HepG2 (cell line): ENCODE measurements at regions not wholly inside any gene's neighbourhood (a gene's known extent, or its start where the extent isn't known, plus 50 kb on each side); places are given as distances from the start of the nearest gene placed in this dataset.

Source experiments
- ATAC-seq: fragments of 200-7000 bp; cut with Tn5 transposase; 3 replicates; pipeline ENCODE4 v1.9.1; 2020; ENCODE audit warnings: mild to moderate bottlenecking, moderate library complexity
- BruUV-seq: library from RNA; stranded (reverse); fragments of 400-500 nt; replicated peaks from 2 replicates; lab custom pipeline; 2021; lab: Mats Ljungman, UMichigan
- CTCF ChIA-PET: fragments of 300-600 bp; formaldehyde crosslinking; extraction: SDS; loops from one replicate; lab custom pipeline; 2021; ENCODE audit warnings: low total read pairs, inconsistent platforms, low intra/inter-chr PET ratio; lab: Yijun Ruan, JAX
- POLR2A ChIA-PET: fragments of 350-600 bp; sonication (Branson Sonifier 250); formaldehyde crosslinking; loops from one replicate; lab custom pipeline; 2020; ENCODE audit warnings: antibody characterized with exemption, inconsistent platforms; lab: Yijun Ruan, JAX
- DNase-seq: peaks from one replicate; pipeline ENCODE4 v3.0.0-alpha.2; 2015; ENCODE audit warnings: low spot score
- FAIRE-seq: peaks from 3 replicates; lab custom pipeline; 2011; peaks lifted over from hg19 to GRCh38; lab: Jason Lieb, UNC
- H2AFZ ChIP-seq: one replicate; pipeline ENCODE4 v1.6.1; 2011; ENCODE audit warnings: low read length, inconsistent platforms
- H3K27ac ChIP-seq: fragments of 300-600 bp; 3 replicates; pipeline ENCODE4 v1.8.0; 2011; ENCODE audit warnings: mixed run types, mild to moderate bottlenecking, mixed read lengths, low read length, inconsistent platforms; ENCODE audit not compliant: insufficient read depth; ENCODE audit errors: extremely low read length
- H3K27me3 ChIP-seq, 2 experiments: fragments of 200-600 bp in 1 of 2; 2 replicates in 1 of 2; 3 replicates in 1 of 2; pipeline versions ENCODE4 v1.6.0 to v1.8.0; 2011; ENCODE audit warnings: low read length in 2 of 2, mild to moderate bottlenecking in 2 of 2, moderate library complexity in 2 of 2, inconsistent platforms in 1 of 2; ENCODE audit not compliant: insufficient read depth in 2 of 2, control insufficient read depth in 1 of 2
- H3K36me3 ChIP-seq, 2 experiments: fragments of 200-600 bp in 1 of 2; replicated peaks in 1 of 2; 2 replicates in 1 of 2; 3 replicates in 1 of 2; pipeline versions ENCODE4 v1.5.1 to v1.8.0; 2011; ENCODE audit warnings: low read length in 2 of 2, inconsistent platforms in 1 of 2; ENCODE audit not compliant: insufficient read depth in 2 of 2, control insufficient read depth in 1 of 2
- H3K4me1 ChIP-seq: 2 replicates; pipeline ENCODE4 v1.5.1; 2012; ENCODE audit warnings: low read length, inconsistent platforms; ENCODE audit not compliant: insufficient read depth
- H3K4me2 ChIP-seq: 2 replicates; pipeline ENCODE4 v1.6.0; 2011; ENCODE audit warnings: low read depth, low read length, inconsistent platforms
- H3K4me3 ChIP-seq, 3 experiments: fragments of 200-600 bp in 1 of 3; sonication (generic), shearing (Covaris generic) in 1 of 3; replicated peaks in 1 of 3; 2 replicates each; pipeline ENCODE4 v1.5.1; 2011 to 2016; ENCODE audit warnings: low read length in 3 of 3, inconsistent platforms in 2 of 3, low read depth in 2 of 3, mild to moderate bottlenecking in 2 of 3, control low read depth in 1 of 3, mixed read lengths in 1 of 3; ENCODE audit not compliant: insufficient read depth in 1 of 3
- H3K79me2 ChIP-seq: one replicate; pipeline ENCODE4 v1.6.1; 2011; ENCODE audit warnings: low read length, inconsistent platforms; ENCODE audit not compliant: insufficient read depth
- H3K9ac ChIP-seq: 2 replicates; pipeline ENCODE4 v1.6.0; 2011; ENCODE audit warnings: mild to moderate bottlenecking, low read depth, low read length, inconsistent platforms; ENCODE audit not compliant: insufficient read depth
- H3K9me3 ChIP-seq: 2 replicates; pipeline ENCODE4 v1.5.1; 2012; ENCODE audit warnings: mild to moderate bottlenecking, low read length
- H4K20me1 ChIP-seq: 2 replicates; pipeline ENCODE4 v1.6.0; 2011; ENCODE audit warnings: inconsistent platforms, mild to moderate bottlenecking, low read length, moderate library complexity; ENCODE audit not compliant: insufficient read depth
- AKAP8 ChIP-seq: sonication (generic); formaldehyde crosslinking; IDR thresholded peaks from 2 replicates; pipeline ENCODE4 v1.5.1; 2020; ENCODE audit warnings: mild to moderate bottlenecking, missing genetic modification reagents
- GATAD2A ChIP-seq: IDR thresholded peaks from 2 replicates; pipeline ENCODE4 v1.6.1; 2016
- ZNF451 ChIP-seq: sonication (generic); formaldehyde crosslinking; IDR thresholded peaks from 2 replicates; pipeline ENCODE4 v1.5.0; 2020; ENCODE audit warnings: mild to moderate bottlenecking, missing genetic modification reagents
- WGBS: methylation state at CpG from one replicate; pipeline ENCODE4 v1.1.6; 2017; ENCODE audit warnings: low lambda C conversion rate; 5-methylcytosine and 5-hydroxymethylcytosine counted together
- in situ Hi-C: cut with HindIII; loops from 2 replicates; pipeline ENCODE4 v1.10.0; 2017; ENCODE audit warnings: low pct_unique_long_range_greater_than_20kb; ENCODE audit not compliant: extremely low pct_ligation_motif_present
- intact Hi-C: fragments of 100-400 bp; cut with micrococcal nuclease; formaldehyde crosslinking; loops from one replicate; pipeline ENCODE4 v1.10.0; 2022; ENCODE audit not compliant: unreplicated experiment
- TF ChIP-seq, protein P1 (sequence below): sonication (generic); formaldehyde crosslinking; IDR thresholded peaks from 2 replicates; pipeline ENCODE4 v1.5.1; 2020; ENCODE audit warnings: missing genetic modification reagents, mild to moderate bottlenecking, borderline replicate concordance
- TF ChIP-seq, protein P2 (sequence below): sonication (generic); formaldehyde crosslinking; IDR thresholded peaks from 2 replicates; pipeline ENCODE4 v1.5.0; 2020; ENCODE audit warnings: missing genetic modification reagents
- TF ChIP-seq, protein P3 (sequence below): sonication (generic); formaldehyde crosslinking; IDR thresholded peaks from 2 replicates; pipeline ENCODE4 v1.5.1; 2020; ENCODE audit warnings: mild to moderate bottlenecking, moderate library complexity, missing genetic modification reagents

DNA sequence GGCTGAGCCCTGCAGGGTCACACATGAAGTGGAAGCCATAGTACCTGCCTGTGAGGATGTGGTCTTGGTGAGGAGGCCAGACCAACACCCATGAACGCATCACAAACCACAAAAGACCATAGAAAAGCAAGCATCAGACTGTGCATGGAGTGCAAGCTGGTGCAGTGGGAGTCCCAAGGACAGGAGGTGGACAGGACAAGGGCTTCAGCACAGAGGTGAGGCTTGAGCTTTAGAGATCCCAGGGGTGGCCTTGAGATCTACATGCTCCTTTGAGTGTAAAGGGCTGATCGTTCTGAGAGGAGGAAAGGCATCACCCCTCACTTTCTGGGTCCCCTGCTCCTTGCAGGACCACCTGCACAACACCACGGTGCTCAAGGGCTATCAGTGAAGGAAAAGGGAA is 111.9 kb upstream of the F3 start:
- peaks cover 30% of the 10 kb centered on the region for H3K4me1 ChIP-seq
- H2AFZ ChIP-seq = no peak overlapping the region
- DNase-seq (no peak), FAIRE-seq (no peak), ATAC-seq (peak; percentile 64)
- no peaks in the 10 kb centered on the region for H3K36me3 ChIP-seq
- 48% methylated on average over 3 of the region's 3 CpGs for WGBS
- H4K20me1 ChIP-seq = no peaks in the 10 kb centered on the region
- no peak overlapping the region for H3K9ac ChIP-seq
- intact Hi-C loops = no loop called here
- H3K4me3 ChIP-seq = no peak overlapping the region
- no peak overlapping the region for H3K4me2 ChIP-seq
- no peaks in the 10 kb centered on the region for H3K27me3 ChIP-seq
- in situ Hi-C loops = no loop called here
- no peaks in the 10 kb centered on the region for H3K79me2 ChIP-seq
- BruUV-seq = no TSS peak
- H3K9me3 ChIP-seq = no peaks in the 10 kb centered on the region
- TF ChIP-seq, protein P1, sequence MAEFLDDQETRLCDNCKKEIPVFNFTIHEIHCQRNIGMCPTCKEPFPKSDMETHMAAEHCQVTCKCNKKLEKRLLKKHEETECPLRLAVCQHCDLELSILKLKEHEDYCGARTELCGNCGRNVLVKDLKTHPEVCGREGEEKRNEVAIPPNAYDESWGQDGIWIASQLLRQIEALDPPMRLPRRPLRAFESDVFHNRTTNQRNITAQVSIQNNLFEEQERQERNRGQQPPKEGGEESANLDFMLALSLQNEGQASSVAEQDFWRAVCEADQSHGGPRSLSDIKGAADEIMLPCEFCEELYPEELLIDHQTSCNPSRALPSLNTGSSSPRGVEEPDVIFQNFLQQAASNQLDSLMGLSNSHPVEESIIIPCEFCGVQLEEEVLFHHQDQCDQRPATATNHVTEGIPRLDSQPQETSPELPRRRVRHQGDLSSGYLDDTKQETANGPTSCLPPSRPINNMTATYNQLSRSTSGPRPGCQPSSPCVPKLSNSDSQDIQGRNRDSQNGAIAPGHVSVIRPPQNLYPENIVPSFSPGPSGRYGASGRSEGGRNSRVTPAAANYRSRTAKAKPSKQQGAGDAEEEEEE = no peak
- TF ChIP-seq AKAP8 (CRISPR knock-in tag) (no peak), ZNF451 (no peak)
- ChIA-PET POLR2A (no interaction called here), CTCF (no interaction called here)
- no peak overlapping the region for H3K27ac ChIP-seq

DNA sequence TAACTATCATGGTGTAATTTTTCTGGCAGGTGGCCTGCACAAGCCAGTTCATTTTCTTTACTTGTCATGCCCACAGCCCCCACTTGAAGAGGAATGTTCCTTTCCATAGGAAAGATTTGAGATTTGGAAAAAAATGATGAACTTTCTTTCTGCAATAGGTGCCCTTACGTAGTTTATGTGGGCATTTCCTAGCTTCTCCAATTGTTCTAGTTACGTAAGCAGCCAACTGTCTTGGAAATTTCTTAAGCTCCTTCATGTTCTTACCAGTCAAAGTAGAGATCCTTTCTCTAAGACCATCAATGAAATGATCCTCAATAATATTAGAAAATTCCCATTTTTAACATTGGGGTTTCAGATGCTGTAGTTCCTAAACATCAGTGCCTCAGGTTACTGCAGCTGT is 109.5 kb upstream of the F3 start:
- no peaks in the 10 kb centered on the region for H4K20me1 ChIP-seq
- in situ Hi-C loops (no loop called here), intact Hi-C loops (no loop called here)
- DNase-seq (no peak), ATAC-seq (no peak)
- H2AFZ ChIP-seq = no peak overlapping the region
- 91% methylated on average over 2 of the region's 2 CpGs for WGBS
- H3K79me2 ChIP-seq = no peaks in the 10 kb centered on the region
- H3K27me3 ChIP-seq = no peaks in the 10 kb centered on the region
- H3K4me1 ChIP-seq = peaks cover 21% of the 10 kb centered on the region
- no peaks in the 10 kb centered on the region for H3K9me3 ChIP-seq
- POLR2A ChIA-PET = no interaction called here
- BruUV-seq = no TSS peak
- no peak overlapping the region for H3K4me2 ChIP-seq
- TF ChIP-seq, protein P2, sequence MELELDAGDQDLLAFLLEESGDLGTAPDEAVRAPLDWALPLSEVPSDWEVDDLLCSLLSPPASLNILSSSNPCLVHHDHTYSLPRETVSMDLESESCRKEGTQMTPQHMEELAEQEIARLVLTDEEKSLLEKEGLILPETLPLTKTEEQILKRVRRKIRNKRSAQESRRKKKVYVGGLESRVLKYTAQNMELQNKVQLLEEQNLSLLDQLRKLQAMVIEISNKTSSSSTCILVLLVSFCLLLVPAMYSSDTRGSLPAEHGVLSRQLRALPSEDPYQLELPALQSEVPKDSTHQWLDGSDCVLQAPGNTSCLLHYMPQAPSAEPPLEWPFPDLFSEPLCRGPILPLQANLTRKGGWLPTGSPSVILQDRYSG (CRISPR knock-in tag) = no peak
- TF ChIP-seq, protein P3, sequence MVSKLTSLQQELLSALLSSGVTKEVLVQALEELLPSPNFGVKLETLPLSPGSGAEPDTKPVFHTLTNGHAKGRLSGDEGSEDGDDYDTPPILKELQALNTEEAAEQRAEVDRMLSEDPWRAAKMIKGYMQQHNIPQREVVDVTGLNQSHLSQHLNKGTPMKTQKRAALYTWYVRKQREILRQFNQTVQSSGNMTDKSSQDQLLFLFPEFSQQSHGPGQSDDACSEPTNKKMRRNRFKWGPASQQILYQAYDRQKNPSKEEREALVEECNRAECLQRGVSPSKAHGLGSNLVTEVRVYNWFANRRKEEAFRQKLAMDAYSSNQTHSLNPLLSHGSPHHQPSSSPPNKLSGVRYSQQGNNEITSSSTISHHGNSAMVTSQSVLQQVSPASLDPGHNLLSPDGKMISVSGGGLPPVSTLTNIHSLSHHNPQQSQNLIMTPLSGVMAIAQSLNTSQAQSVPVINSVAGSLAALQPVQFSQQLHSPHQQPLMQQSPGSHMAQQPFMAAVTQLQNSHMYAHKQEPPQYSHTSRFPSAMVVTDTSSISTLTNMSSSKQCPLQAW = no peak
- no peak for TF ChIP-seq GATAD2A (CRISPR knock-in tag)
- TF ChIP-seq, all 625 proteins: peak for 0
- Histone ChIP-seq H3K4me3 (no peak overlapping the region), H3K36me3 (no peaks in the 10 kb centered on the region), H3K9ac (no peak overlapping the region), H3K27ac (no peak overlapping the region)
- no peak for FAIRE-seq
- CTCF ChIA-PET = no interaction called here
